Cardiac fibroblast (primary cell): ENCODE measurements at regions not wholly inside any gene's neighbourhood (a gene's known extent, or its start where the extent isn't known, plus 50 kb on each side); places are given as distances from the start of the nearest gene placed in this dataset.
"Not testable (repeated sequence)": the region's sequence is repeated elsewhere in the genome, so short reads cannot be mapped to it uniquely, and the experiment has no call there.

Source experiments
- DNase-seq, 2 donors: peaks; one replicate each; pipeline versions ENCODE4 v3.0.0 to v3.0.0-alpha.2; 2010; ENCODE audit warnings: low read depth in 2 of 2
- H3K4me3 ChIP-seq, 2 donors: replicated peaks in 1 of 2; 1 replicate in 1 of 2; 2 replicates in 1 of 2; pipeline ENCODE4 v1.5.1; 2011; ENCODE audit warnings: low read depth in 2 of 2, low read length in 2 of 2, mild to moderate bottlenecking in 2 of 2, moderate library complexity in 1 of 2
- TF ChIP-seq, protein P1 (sequence below): IDR thresholded peaks from one replicate; pipeline ENCODE4 v1.5.1; 2011; ENCODE audit warnings: low read depth, mild to moderate bottlenecking, low read length, inconsistent platforms

DNA sequence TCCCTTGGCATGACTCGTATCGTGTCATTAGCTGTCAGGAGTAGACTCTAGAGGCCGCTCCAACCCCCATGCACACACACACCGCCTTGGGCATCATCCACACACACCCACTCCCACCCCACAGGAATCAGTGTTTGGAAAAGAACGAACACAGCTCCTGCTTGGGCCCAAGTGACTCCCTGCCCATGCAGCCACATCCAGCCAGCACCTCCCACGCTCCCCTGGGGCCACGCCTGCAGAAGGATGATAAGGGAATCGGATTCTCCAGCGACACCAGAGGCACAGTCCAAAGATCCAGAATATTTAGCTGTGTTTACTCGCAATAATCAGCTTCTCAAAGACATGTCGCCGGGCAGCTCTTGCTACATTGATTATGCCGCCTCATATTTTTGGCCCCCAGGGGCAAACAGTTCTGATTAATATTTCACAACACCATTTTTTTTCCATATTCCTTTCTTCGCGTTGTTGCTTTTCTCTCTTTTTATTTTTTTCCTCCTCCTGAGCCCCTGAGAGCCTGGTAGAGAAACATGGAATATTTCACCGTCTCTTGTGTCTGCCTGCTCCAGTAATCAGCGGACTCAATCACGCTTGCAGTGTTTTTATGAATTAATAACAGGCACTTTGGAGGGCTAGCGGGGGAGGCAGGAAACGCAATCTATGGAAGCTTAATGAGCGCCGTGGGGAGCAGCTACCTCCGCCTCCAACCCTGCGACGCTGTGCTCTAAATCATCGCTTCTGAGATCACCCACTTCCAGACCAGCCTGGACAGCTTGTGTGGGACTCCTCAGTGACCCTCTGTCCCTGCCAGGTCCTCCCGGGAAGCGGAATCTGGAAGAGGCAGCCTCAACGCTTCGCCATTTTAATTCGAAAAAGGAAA is 221.4 kb downstream of the TLE3 start:
- peak in 1 of 2 donors; percentile 25 for DNase-seq
- no peak overlapping the region for H3K4me3 ChIP-seq
- TF ChIP-seq, protein P1, sequence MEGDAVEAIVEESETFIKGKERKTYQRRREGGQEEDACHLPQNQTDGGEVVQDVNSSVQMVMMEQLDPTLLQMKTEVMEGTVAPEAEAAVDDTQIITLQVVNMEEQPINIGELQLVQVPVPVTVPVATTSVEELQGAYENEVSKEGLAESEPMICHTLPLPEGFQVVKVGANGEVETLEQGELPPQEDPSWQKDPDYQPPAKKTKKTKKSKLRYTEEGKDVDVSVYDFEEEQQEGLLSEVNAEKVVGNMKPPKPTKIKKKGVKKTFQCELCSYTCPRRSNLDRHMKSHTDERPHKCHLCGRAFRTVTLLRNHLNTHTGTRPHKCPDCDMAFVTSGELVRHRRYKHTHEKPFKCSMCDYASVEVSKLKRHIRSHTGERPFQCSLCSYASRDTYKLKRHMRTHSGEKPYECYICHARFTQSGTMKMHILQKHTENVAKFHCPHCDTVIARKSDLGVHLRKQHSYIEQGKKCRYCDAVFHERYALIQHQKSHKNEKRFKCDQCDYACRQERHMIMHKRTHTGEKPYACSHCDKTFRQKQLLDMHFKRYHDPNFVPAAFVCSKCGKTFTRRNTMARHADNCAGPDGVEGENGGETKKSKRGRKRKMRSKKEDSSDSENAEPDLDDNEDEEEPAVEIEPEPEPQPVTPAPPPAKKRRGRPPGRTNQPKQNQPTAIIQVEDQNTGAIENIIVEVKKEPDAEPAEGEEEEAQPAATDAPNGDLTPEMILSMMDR, result no peak

DNA sequence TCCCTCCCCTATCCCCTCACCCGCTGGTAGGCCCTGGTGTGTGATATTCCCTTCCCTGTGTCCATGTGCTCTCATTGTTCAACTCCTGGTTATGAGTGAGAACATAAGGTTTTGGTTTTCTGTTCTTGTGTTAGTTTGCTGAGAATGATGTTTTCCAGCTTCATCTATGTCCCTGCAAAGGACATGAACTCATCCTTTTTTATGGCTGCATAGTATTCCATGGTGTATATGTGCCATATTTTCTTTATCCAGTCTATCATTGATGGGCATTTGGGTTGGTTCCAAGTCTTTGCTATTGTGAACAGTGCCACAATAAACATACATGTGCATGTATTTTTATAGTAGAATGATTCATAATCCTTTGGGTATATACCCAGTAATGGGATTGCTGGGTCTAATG is 217.8 kb downstream of the TLE3 start:
- H3K4me3 ChIP-seq, DNase-seq: not testable (repeated sequence)

DNA sequence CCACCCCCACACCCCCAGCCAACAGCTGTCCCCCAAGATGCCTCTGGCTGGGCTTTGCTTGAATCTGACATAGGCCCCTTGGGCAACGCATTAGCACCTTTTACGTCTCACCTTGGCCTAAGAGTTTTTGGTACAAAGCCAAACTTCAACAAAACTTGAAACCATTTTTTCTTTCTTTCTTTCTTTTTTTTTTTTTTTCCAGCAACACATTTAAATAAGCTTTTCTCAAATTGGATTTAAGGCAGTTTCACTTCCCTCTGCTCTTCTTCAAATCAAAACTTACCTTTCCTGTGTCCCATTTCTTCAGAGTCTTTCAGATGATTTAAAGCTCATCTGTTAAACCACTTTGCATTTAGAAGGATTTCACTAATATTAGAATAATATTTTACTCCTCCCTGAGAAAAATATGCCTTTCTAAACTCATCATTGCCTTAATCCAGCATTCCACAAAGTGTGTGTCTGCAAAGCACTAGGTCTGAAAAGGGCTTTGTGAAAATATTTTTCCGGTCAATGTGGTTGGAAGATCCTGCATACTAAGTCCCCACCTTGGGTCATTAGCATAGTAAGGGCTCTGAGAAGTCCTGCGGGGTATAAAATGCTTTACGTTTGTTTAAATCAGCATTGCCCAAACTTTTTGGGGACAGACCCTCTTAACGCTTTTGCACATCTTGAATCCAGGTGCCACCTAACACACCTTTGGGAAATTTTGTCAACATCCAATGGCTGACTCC is 217.0 kb downstream of the TLE3 start:
- no peak overlapping the region for H3K4me3 ChIP-seq
- no peak for DNase-seq
- TF ChIP-seq, protein P1, result no peak

DNA sequence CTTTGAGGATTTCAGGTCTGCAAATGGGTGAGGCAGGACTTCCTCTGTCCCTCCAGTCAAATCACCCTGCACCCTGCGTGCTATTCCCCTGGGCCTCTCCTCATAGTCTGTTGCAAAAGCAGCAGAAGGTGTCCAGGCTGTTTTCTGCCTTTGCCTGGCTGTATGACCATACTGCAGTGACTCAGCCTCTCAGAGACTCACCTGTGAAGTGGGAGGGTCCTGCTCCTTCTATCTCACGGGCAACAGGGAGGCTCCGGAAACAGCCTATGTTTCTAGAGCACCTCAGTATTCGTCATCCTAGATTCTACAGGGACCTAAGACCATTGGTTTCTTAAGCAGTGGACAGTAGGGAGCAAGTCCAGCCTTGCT is 216.4 kb downstream of the TLE3 start:
- no peak overlapping the region for H3K4me3 ChIP-seq
- DNase-seq, result no peak
- TF ChIP-seq, protein P1, result no peak

DNA sequence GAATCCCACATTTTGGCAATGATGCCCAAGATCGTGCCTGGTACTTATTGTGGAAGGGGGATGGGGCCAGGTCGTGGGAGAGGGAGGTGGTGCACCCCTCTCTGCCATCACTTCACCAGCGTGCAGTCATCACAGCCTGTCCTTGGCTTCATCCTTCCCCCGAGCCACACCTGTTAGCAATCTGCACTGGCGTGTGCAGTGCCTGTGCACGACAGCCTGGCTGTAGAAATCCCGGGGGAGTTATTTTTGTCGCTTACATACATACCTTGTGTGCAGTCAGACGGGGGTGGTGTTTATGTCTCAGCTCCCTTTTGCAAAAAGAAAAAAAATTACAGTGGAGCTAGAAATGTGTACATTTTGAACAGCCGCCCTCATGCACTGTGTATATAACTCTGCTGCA is 216.0 kb downstream of the TLE3 start:
- TF ChIP-seq, protein P1, result no peak
- H3K4me3 ChIP-seq, result no peak overlapping the region
- no peak for DNase-seq

DNA sequence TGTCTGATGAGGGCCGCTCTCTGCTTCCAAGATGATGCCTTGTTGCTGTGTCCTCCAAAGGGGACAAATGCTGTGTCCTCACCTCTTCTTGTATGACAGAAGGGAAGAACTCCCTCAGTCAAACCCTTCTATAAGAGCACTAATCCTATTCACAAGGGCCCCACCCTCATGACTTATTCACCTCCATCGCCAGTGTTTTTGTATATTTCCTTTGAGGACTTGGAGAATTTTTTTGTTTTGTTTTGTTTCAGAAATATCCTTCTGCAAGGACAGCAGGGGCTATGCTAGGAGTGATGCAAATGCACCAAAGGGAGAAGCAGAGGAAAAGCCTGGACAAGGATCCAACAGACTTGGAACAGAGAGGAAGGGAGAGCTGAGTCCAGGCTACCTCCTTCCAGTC is 214.4 kb downstream of the TLE3 start:
- TF ChIP-seq, protein P1, result no peak
- no peak for DNase-seq
- H3K4me3 ChIP-seq, result no peak overlapping the region

DNA sequence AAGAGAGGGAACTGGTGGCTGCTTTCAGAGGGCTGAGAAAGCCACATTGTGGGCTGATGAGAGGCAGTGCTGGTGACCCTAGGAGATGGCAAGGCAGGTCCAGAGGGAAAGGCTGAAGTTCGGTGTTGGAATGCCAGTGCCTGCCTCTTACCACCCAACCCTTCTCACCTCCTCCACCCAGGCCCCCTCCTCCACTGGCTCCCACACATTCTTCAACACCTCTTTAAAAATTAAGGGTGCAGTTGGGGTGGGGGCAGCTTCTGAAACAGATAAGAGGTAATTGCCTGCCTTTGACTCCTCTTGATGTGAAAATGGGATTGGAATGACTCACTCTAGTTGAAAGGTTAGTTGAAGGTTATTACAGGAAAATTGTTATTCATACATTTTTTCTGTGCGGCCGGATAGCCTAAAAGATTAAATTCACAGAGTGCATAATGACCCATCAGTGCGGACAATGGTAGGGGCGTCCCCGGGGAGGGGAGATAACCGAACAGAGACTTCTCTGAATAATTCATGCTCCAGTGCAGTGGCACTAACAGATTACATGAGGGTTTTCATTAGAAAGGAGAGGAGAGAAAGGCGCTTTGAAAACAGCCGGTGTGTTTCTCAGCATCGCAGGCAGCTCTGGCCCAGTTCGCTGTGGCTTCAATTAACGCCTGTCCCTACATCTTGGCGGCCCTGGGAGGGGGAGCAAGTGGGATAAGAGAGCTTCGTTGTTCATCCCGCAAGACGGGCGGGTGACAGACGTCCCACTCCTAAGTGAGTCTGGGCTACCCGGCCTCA is 212.4 kb downstream of the TLE3 start:
- H3K4me3 ChIP-seq, result no peak overlapping the region
- DNase-seq, result peak; percentile 7 to 66
- TF ChIP-seq, protein P1, result no peak
